NT2/D1 (cell line): ENCODE measurements at regions not wholly inside any gene's neighbourhood (a gene's known extent, or its start where the extent isn't known, plus 50 kb on each side); places are given as distances from the start of the nearest gene placed in this dataset.
"Not testable (repeated sequence)": the region's sequence is repeated elsewhere in the genome, so short reads cannot be mapped to it uniquely, and the experiment has no call there.

Experiments
- DNase-seq: peaks from one replicate; pipeline ENCODE4 v3.0.0-alpha.2; 2011; ENCODE audit warnings: low read depth, low spot score
- H3K27me3 ChIP-seq: 2 replicates; pipeline ENCODE4 v1.6.0; 2011; ENCODE audit warnings: mild to moderate bottlenecking; ENCODE audit not compliant: insufficient read length, insufficient read depth
- H3K36me3 ChIP-seq: 2 replicates; pipeline ENCODE4 v1.6.1; 2011; ENCODE audit warnings: mild to moderate bottlenecking, low read length, mixed read lengths; ENCODE audit not compliant: insufficient read depth, insufficient read length
- H3K4me1 ChIP-seq: 2 replicates; pipeline ENCODE4 v1.5.1; 2011; ENCODE audit not compliant: insufficient read depth, insufficient read length
- H3K4me3 ChIP-seq: 2 replicates; pipeline ENCODE4 v1.5.1; 2011; ENCODE audit warnings: low read depth; ENCODE audit not compliant: insufficient read length
- H3K9ac ChIP-seq: 2 replicates; pipeline ENCODE4 v1.6.0; 2011; ENCODE audit warnings: low read depth; ENCODE audit not compliant: insufficient read length
- H3K9me3 ChIP-seq: 2 replicates; pipeline ENCODE4 v1.5.1; 2011; ENCODE audit warnings: mild to moderate bottlenecking, low read length; ENCODE audit not compliant: insufficient read depth
- SUZ12 ChIP-seq: IDR thresholded peaks from 2 replicates; pipeline ENCODE4 v1.6.1; 2011; ENCODE audit not compliant: insufficient read length, insufficient read depth; ENCODE audit errors: extremely low read depth
- YY1 ChIP-seq: IDR thresholded peaks from 2 replicates; pipeline ENCODE4 v1.6.1; 2011; ENCODE audit not compliant: insufficient read length, insufficient read depth
- ZNF274 ChIP-seq: IDR thresholded peaks from 2 replicates; pipeline ENCODE4 v1.6.1; 2011; ENCODE audit warnings: mild to moderate bottlenecking, low read depth, low read length

- H3K36me3 ChIP-seq = no peaks in the 10 kb centered on the region
- H3K4me3 ChIP-seq = no peak overlapping the region
- no peak overlapping the region for H3K9ac ChIP-seq
- TF ChIP-seq ZNF274 = no peak
- TF ChIP-seq SUZ12 = no peak
- TF ChIP-seq YY1 = no peak
- H3K9me3 ChIP-seq = no peaks in the 10 kb centered on the region
- no peak for DNase-seq
- H3K27me3 ChIP-seq = no peaks in the 10 kb centered on the region
- H3K4me1 ChIP-seq = no peaks in the 10 kb centered on the region
Observed at GRCh38 chr21:15659753-15660422, 69.9 kb upstream of the USP25 start.

DNA sequence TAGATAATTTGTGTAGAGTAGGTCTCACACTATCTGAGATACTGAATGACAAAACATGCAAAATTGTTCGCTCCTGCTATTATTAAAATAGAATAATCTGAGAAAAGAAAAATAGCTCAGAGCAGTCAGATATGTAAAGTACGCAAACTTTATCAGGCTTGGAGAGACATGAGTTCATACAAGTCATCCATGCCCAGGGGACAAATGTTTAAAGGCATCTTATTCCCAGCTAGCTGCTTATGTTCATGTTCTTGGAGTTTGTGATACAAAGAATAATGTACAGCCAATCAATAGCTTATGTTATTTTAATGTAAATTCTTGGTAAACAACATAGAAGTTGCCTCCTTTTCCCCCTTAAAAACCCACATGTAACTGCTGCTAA, 69.4 kb upstream of the USP25 start:
- no peak overlapping the region for H3K4me3 ChIP-seq
- H3K27me3 ChIP-seq = no peaks in the 10 kb centered on the region
- no peaks in the 10 kb centered on the region for H3K9me3 ChIP-seq
- H3K4me1 ChIP-seq = no peaks in the 10 kb centered on the region
- TF ChIP-seq SUZ12 (no peak), ZNF274 (no peak), YY1 (no peak)
- DNase-seq = no peak
- H3K36me3 ChIP-seq = no peaks in the 10 kb centered on the region
- no peak overlapping the region for H3K9ac ChIP-seq

DNA sequence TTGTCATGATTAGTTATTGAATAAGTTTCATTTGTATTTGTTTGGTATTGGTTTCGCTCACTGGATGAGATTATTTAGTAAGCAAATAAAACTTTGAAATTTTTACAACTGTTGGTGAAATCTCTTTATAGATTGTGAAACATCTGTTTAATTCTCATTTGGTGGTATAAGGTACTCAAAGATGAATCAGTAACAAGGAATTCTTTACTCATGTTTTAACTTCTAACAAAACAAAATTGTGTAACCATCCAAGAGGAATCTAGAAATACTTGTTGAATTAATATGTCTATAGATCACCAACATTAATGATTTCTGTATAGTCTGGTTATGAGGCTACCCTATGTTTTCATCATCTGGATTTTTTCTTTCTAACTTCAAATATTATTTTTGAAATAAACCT, 62.8 kb upstream of the USP25 start:
- DNase-seq = no peak
- no peaks in the 10 kb centered on the region for H3K36me3 ChIP-seq
- TF ChIP-seq YY1 = no peak
- TF ChIP-seq SUZ12 = no peak
- TF ChIP-seq ZNF274 = no peak

DNA sequence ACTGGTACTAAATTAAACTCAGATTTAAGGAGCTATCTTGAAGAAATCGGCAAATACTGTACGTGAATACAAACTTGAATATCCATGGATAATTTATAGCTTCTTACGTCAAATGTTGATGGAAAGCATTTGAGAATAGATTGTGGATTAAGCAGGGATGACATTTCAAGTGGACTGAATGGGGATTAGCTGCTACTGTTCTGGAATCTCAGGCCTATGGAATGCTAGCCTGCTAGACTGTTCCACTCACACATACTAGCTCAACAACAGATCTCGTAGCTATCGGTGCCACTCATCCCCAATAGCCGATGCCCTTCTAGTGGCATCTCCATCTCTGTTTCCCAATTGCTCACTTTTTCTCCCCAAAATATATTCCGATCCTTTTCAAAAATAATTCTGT, 62.0 kb upstream of the USP25 start:
- H3K4me3 ChIP-seq = no peak overlapping the region
- no peaks in the 10 kb centered on the region for H3K36me3 ChIP-seq
- H3K4me1 ChIP-seq = no peaks in the 10 kb centered on the region
- TF ChIP-seq ZNF274 = no peak
- no peak for TF ChIP-seq YY1
- no peak for TF ChIP-seq SUZ12
- H3K9me3 ChIP-seq = no peaks in the 10 kb centered on the region
- H3K27me3 ChIP-seq = no peaks in the 10 kb centered on the region
- DNase-seq = no peak
- H3K9ac ChIP-seq = no peak overlapping the region

More for the DNA sequence above, 62.8 kb upstream of the USP25 start:
- no peak overlapping the region for H3K4me3 ChIP-seq
- H3K4me1 ChIP-seq = no peaks in the 10 kb centered on the region
- no peaks in the 10 kb centered on the region for H3K27me3 ChIP-seq
- H3K9me3 ChIP-seq = no peaks in the 10 kb centered on the region
- H3K9ac ChIP-seq = no peak overlapping the region

- no peaks in the 10 kb centered on the region for H3K4me1 ChIP-seq
- H3K9me3 ChIP-seq = no peaks in the 10 kb centered on the region
- H3K27me3 ChIP-seq = no peaks in the 10 kb centered on the region
- H3K9ac ChIP-seq = no peak overlapping the region
- DNase-seq = no peak
- TF ChIP-seq ZNF274 = no peak
- no peak for TF ChIP-seq SUZ12
- no peak for TF ChIP-seq YY1
- H3K36me3 ChIP-seq = no peaks in the 10 kb centered on the region
- H3K4me3 ChIP-seq = no peak overlapping the region
Observed at GRCh38 chr21:15669247-15669646, 60.5 kb upstream of the USP25 start.

- no peak overlapping the region for H3K9ac ChIP-seq
- no peak for DNase-seq
- TF ChIP-seq YY1 (no peak), SUZ12 (no peak), ZNF274 (no peak)
Observed at GRCh38 chr21:15671188-15671587, 58.6 kb upstream of the USP25 start.

GRCh38 chr21:15672578-15672977, 57.2 kb upstream of the USP25 start:
- DNase-seq, H3K36me3 ChIP-seq, H3K9me3 ChIP-seq, H3K4me1 ChIP-seq, H3K27me3 ChIP-seq, H3K4me3 ChIP-seq, H3K9ac ChIP-seq: not testable (repeated sequence)

More at GRCh38 chr21:15671188-15671587, 58.6 kb upstream of the USP25 start:
- Histone ChIP-seq H3K4me1 (no peaks in the 10 kb centered on the region), H3K27me3 (no peaks in the 10 kb centered on the region), H3K36me3 (no peaks in the 10 kb centered on the region), H3K4me3 (no peak overlapping the region), H3K9me3 (no peaks in the 10 kb centered on the region)

DNA sequence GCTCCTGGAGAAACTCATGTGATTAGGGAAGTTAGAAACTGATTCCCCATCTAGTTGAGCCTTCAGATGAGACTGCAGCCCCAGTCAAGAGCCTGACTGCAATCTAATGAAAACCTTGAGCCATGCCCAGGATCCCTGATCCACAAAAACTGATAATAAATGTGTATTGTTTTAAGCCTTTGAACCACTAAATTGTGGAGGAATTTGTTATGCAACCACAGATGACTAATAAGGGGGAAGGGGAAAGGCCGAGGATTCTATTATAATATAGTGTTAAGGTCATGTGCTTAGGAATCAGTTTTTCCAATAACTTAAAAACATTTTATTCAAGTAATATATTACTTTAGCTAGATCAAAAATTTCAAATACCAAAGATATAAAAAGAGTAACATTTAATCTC, 52.8 kb upstream of the USP25 start:
- no peak overlapping the region for H3K9ac ChIP-seq
- H3K27me3 ChIP-seq = no peaks in the 10 kb centered on the region
- no peak for TF ChIP-seq SUZ12
- TF ChIP-seq ZNF274 = no peak
- TF ChIP-seq YY1 = no peak
- no peak overlapping the region for H3K4me3 ChIP-seq
- H3K9me3 ChIP-seq = 0 out of 2 replicates have a peak, but pooled peaks cover 5% of the 10 kb centered on the region
- H3K36me3 ChIP-seq = no peaks in the 10 kb centered on the region
- H3K4me1 ChIP-seq = no peaks in the 10 kb centered on the region
- no peak for DNase-seq
